BJ (cell line): ENCODE measurements at regions not wholly inside any gene's neighbourhood (a gene's known extent, or its start where the extent isn't known, plus 50 kb on each side); places are given as distances from the start of the nearest gene placed in this dataset.

Experiments used
- CTCF ChIA-PET: fragments of 350-600 bp; formaldehyde crosslinking; extraction: SDS; loops from one replicate; lab custom pipeline; 2021; ENCODE audit warnings: antibody characterized with exemption, inconsistent platforms; lab: Yijun Ruan, JAX
- POLR2A ChIA-PET: fragments of 300-600 bp; sonication (Branson Sonifier 250); formaldehyde crosslinking; extraction: SDS; loops from one replicate; lab custom pipeline; 2021; ENCODE audit warnings: antibody characterized with exemption; lab: Charles Lee
- DNase-seq: peaks from one replicate; pipeline ENCODE4 v3.0.0-alpha.2; 2011; ENCODE audit warnings: low read depth
- H3K27me3 ChIP-seq: 2 replicates; pipeline ENCODE4 v1.6.0; 2011; ENCODE audit warnings: low read length; ENCODE audit not compliant: control insufficient read depth, insufficient read depth
- H3K36me3 ChIP-seq: 2 replicates; pipeline ENCODE4 v1.5.1; 2011; ENCODE audit warnings: low read length; ENCODE audit not compliant: control insufficient read depth, insufficient read depth
- H3K4me3 ChIP-seq: 2 replicates; pipeline ENCODE4 v1.5.1; 2011; ENCODE audit warnings: low read depth, mild to moderate bottlenecking, control low read depth, low read length
- TF ChIP-seq, protein P1 (sequence below): IDR thresholded peaks from 2 replicates; pipeline ENCODE4 v1.5.1; 2011; ENCODE audit warnings: low read depth, mild to moderate bottlenecking, control low read depth, inconsistent platforms, low read length, moderate library complexity; ENCODE audit not compliant: insufficient read depth

DNA sequence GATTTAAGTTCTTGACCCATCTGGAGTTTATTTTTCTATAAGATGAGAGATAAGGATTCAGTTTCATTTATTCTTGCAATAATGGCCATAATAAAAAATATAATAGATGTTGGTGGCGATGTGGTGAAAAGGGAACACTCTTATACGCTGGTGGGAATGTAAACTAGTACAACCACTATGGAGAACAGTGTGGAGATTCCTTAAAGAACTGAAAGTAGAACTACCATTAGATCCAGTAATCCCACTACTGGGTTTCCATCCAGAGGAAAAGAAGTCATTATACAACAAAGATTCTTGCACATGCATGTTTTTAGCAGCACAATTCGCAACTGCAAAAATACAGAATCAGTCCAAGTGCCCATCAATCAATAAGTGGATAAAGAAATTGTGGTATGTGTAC, 1040.5 kb upstream of the GYPC start:
- H3K27me3 ChIP-seq = no peaks in the 10 kb centered on the region
- ChIA-PET CTCF (no interaction called here), POLR2A (no interaction called here)
- no peaks in the 10 kb centered on the region for H3K36me3 ChIP-seq
- no peak for DNase-seq
- TF ChIP-seq, protein P1, sequence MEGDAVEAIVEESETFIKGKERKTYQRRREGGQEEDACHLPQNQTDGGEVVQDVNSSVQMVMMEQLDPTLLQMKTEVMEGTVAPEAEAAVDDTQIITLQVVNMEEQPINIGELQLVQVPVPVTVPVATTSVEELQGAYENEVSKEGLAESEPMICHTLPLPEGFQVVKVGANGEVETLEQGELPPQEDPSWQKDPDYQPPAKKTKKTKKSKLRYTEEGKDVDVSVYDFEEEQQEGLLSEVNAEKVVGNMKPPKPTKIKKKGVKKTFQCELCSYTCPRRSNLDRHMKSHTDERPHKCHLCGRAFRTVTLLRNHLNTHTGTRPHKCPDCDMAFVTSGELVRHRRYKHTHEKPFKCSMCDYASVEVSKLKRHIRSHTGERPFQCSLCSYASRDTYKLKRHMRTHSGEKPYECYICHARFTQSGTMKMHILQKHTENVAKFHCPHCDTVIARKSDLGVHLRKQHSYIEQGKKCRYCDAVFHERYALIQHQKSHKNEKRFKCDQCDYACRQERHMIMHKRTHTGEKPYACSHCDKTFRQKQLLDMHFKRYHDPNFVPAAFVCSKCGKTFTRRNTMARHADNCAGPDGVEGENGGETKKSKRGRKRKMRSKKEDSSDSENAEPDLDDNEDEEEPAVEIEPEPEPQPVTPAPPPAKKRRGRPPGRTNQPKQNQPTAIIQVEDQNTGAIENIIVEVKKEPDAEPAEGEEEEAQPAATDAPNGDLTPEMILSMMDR = no peak
- H3K4me3 ChIP-seq = no peak overlapping the region

GRCh38 chr2:125630377-125630776, 1025.6 kb upstream of the GYPC start:
- ChIA-PET POLR2A (no interaction called here), CTCF (no interaction called here)
- TF ChIP-seq, protein P1 = no peak
- no peaks in the 10 kb centered on the region for H3K36me3 ChIP-seq
- no peak for DNase-seq
- H3K4me3 ChIP-seq = no peak overlapping the region
- H3K27me3 ChIP-seq = no peaks in the 10 kb centered on the region

GRCh38 chr2:125634662-125635061, 1021.3 kb upstream of the GYPC start:
- TF ChIP-seq, protein P1 = no peak
- no peaks in the 10 kb centered on the region for H3K36me3 ChIP-seq
- CTCF ChIA-PET = no interaction called here
- no peak overlapping the region for H3K4me3 ChIP-seq
- no peak for DNase-seq
- POLR2A ChIA-PET = no interaction called here
- no peaks in the 10 kb centered on the region for H3K27me3 ChIP-seq

DNA sequence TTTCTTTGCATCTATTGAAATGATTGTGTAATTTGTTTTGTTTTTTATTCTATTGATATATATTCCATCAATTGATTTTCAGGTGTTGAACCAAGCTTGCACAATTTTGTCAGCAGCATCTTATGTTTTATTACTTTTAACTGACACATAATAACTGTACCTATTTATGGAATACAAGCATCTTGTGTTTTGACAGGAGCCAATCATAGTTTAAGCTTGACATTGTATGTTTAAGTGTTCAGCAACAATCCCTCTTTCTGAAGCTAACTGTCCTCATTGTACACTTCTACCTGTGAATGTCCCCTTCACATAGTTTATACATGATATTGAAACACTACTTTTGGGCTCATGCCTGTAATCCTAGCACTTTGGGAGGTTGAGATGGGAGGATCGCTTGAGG, 1017.6 kb upstream of the GYPC start:
- H3K4me3 ChIP-seq = no peak overlapping the region
- TF ChIP-seq, protein P1 = no peak
- POLR2A ChIA-PET = no interaction called here
- CTCF ChIA-PET = no interaction called here
- no peaks in the 10 kb centered on the region for H3K27me3 ChIP-seq
- no peaks in the 10 kb centered on the region for H3K36me3 ChIP-seq
- no peak for DNase-seq

- Histone ChIP-seq H3K27me3 (no peaks in the 10 kb centered on the region), H3K4me3 (no peak overlapping the region), H3K36me3 (no peaks in the 10 kb centered on the region)
- ChIA-PET CTCF (no interaction called here), POLR2A (no interaction called here)
- no peak for DNase-seq
- TF ChIP-seq, protein P1 = no peak
These were observed 1013.9 kb upstream of the GYPC start for GRCh38 chr2:125642032-125642431.
